ENCODE measurements at regions not wholly inside any gene's neighbourhood (a gene's known extent, or its start where the extent isn't known, plus 50 kb on each side); places are given as distances from the start of the nearest gene placed in this dataset.

- TF ChIP-seq CTCF (conservative IDR thresholded peaks at IDR 0.05) = no peak
- no peak overlapping the region for H3K27ac ChIP-seq
Measured at GRCh38 chr2:19745318-19746136, 156.3 kb downstream of the TTC32 start.

- no peak overlapping the region for H3K27ac ChIP-seq
- TF ChIP-seq CTCF (conservative IDR thresholded peaks at IDR 0.05) = no peak
Measured at GRCh38 chr2:19744456-19745199, 157.2 kb downstream of the TTC32 start.

- TF ChIP-seq CTCF (conservative IDR thresholded peaks at IDR 0.05) = no peak
- H3K27ac ChIP-seq = no peak overlapping the region
Measured at GRCh38 chr2:19743641-19744040, 158.1 kb downstream of the TTC32 start.

- no peak for TF ChIP-seq CTCF (conservative IDR thresholded peaks at IDR 0.05)
Measured at GRCh38 chr2:19742872-19743271, 158.9 kb downstream of the TTC32 start.

GRCh38 chr2:19739256-19739655 lies 162.5 kb downstream of the TTC32 start:
- no peak for TF ChIP-seq CTCF (conservative IDR thresholded peaks at IDR 0.05)
- no peak overlapping the region for H3K27ac ChIP-seq

More at GRCh38 chr2:19742872-19743271, 158.9 kb downstream of the TTC32 start:
- H3K27ac ChIP-seq = no peak overlapping the region

- H3K27ac ChIP-seq = no peak overlapping the region
- no peak for TF ChIP-seq CTCF (conservative IDR thresholded peaks at IDR 0.05)
Measured at GRCh38 chr2:19738707-19739106, 163.1 kb downstream of the TTC32 start.

- H3K27ac ChIP-seq = no peak overlapping the region
- TF ChIP-seq CTCF (conservative IDR thresholded peaks at IDR 0.05) = no peak
Measured at GRCh38 chr2:19736191-19736831, 165.5 kb downstream of the TTC32 start.
